Effector CD4-positive, alpha-beta T cell (primary cell): ENCODE measurements at regions not wholly inside any gene's neighbourhood (a gene's known extent, or its start where the extent isn't known, plus 50 kb on each side); places are given as distances from the start of the nearest gene placed in this dataset.
"Not testable (repeated sequence)": the region's sequence is repeated elsewhere in the genome, so short reads cannot be mapped to it uniquely, and the experiment has no call there.

ENCODE experiments used
- DNase-seq: peaks from one replicate; pipeline ENCODE4 v3.0.0-alpha.2; 2020

- no peak for DNase-seq
These were observed 76.3 kb upstream of the IGLL5 start for GRCh38 chr22:22811016-22812009.

GRCh38 chr22:22812031-22812905 is 75.3 kb upstream of the IGLL5 start:
- no peak for DNase-seq

GRCh38 chr22:22813126-22814075 is 74.2 kb upstream of the IGLL5 start:
- DNase-seq: no peak

DNA sequence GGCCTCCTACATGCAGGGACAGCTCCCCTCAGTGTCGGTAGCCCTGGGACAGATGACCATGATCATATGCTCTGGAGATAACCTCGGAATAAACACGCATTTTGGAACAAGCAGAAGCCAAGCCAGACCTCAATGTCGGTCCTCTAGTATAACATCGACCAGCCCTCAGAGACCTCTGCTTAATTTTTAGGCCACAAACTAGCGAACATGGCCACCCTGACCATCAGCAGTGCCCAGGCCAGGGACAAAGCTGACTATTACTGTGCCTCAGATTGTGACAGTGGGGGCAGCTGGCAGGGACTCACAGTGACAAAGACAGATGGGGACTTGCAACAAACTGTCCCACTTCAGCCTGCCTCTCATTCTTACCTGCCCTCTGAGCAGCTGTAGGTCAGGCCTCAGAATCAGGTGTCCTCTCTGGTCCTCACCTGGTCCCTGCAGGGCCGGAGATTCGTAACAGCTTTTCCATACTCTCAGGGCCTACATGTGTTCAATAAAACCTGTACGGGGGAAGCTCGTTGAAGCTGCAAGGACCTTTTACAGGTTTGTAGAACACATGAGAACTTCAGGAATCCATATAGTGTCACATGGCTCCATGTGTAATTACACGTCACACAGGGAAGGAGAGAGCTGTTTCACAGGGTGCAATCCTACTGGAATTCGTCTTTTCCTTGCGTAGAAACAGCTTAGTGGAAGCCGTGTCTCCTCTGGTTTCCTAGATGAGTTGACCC is 72.8 kb upstream of the IGLL5 start:
- DNase-seq: no peak

GRCh38 chr22:22815397-22816170 is 72.0 kb upstream of the IGLL5 start:
- DNase-seq: no peak

DNA sequence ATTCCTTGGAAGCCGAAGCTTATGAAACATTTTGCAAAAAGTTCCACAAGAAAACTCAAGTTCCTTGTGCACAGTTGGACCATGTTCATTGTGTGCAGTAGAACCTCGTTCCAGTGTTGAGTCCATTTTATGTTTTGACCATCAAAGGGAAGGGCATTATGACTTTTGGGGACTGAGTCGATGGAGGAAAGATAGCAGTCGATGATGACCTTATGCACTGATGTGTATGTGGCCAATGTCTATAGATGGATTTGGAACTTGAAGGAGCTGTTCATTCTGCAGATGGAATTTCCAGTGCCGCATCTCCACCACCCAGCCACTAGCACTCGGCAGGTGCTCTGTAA is 71.5 kb upstream of the IGLL5 start:
- no peak for DNase-seq

DNA sequence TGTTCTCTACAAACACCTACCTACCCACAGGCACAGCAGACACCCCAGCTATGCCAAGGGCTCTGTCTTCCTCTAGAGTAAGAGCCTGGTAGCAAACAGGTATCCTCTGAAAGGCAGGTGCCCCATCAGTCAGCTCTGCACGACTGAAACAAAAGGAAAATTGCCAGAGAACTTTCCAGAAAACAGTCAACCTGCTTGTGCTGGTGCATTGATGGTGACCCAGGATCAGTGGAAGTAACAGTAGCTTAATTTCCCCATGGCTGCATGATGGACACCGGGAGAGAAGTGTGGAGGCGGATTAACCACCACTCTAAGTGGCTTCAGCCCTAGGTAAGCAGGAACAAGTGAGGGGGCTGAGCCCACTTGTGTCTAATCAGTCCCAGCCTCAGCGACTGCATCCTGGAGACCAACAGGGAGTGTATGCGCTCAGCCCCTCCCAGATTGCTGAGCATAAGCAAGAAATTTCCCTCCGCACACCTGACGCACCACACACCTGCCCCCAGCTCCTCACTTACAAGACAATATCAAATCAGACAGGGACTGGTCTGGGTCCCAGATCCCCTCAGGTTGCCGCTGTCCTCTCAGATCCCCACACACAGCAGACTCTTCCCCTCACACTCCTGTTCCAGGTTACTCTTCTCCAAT is 70.7 kb upstream of the IGLL5 start:
- no peak for DNase-seq

DNA sequence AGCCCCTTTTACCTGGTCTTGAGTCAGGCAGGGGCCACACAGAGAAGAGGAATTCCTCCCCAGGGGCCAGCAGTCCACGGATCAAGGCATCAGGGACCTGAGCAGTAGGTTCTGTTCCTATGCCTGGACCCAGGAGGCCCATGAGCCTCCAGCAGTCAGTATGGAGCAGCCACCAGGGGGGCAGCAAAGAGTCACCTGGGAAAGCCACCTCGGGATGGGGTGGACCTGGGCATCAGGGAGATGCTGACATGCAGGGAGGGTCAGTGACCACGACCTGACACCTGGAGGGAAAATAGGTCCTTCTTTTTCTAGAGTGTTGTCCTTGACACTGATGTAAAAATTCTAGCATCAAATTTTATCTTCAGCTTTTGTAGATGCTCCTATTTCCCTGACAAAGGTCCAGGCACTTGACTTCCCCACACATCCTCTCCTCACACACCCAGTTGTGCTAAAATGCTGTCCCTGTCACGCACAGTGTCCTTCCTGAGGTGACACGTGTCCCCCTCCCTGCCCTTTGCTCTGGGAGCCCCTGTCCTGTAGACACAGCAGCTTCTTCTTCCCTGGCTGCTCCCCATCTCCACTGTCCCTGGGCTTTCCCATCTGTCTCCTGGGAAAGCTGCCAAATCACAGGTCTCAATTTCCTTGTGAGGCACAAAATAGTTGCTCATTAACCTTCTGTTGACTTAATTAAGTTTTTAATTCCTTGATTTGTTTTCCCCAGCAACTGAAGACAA is 70.0 kb upstream of the IGLL5 start:
- no peak for DNase-seq

- DNase-seq: no peak
These were observed 69.4 kb upstream of the IGLL5 start for GRCh38 chr22:22818202-22818538.

DNA sequence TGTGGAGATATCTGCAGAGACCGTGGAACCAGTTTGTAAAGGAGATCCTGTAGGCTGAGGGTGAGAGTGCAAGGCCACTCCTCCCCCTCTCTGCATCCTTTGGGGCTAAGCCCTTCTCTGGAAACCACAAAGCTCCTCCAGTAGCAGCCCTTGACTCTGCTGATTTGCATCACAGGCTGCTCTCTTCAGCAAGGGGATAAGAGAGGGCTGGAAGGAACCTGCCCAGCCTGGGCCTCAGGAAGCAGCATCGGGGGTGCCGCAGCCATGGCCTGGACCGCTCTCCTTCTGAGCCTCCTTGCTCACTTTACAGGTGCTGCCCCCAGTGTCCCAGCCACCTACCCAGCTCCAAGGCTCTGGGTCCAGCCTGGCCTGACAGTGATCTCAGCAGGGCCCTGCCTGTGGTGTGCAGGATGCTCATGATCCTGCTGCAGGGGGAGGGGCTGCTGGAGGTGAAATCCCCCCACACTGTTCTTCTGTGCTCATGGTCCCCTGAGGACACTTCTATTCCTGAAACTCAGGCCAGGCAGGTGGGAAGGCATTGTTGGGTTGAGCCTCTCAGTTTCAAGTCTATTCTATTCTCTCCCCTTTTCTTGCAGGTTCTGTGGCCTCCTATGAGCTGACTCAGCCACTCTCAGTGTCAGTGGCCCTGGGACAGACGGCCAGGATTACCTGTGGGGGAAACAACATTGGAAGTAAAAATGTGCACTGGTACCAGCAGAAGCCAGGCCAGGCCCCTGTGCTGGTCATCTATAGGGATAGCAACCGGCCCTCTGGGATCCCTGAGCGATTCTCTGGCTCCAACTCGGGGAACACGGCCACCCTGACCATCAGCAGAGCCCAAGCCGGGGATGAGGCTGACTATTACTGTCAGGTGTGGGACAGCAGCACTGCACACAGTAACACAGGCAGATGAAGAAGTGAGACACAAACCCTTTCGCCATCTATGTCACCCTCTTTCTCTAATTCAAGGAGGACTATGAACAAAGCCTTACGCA is 68.5 kb upstream of the IGLL5 start:
- DNase-seq: peak; percentile 11

- DNase-seq: no peak
These were observed 67.5 kb upstream of the IGLL5 start for GRCh38 chr22:22820076-22820475.

GRCh38 chr22:22820626-22821025 is 67.0 kb upstream of the IGLL5 start:
- no peak for DNase-seq

DNA sequence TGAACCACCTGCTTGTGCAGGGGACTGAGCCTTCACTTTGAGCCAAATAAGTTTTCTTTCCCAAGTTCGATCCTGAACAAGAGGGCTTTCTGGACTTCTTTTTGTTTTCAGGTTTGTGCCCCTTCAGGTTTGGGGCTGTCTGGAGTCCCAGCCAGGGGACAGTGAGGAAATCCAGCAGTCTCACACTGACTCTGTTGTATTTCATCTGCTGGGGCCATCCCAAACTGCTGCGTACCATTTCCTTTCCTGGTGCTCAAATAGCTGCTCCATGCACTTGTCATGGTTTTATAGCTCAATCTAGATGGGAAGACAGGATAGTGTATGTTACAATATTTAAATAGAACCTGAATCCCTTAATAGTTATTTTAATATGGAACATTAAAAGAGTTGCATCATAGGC is 66.3 kb upstream of the IGLL5 start:
- no peak for DNase-seq

- DNase-seq: no peak
These were observed 65.5 kb upstream of the IGLL5 start for GRCh38 chr22:22822106-22822505.

DNA sequence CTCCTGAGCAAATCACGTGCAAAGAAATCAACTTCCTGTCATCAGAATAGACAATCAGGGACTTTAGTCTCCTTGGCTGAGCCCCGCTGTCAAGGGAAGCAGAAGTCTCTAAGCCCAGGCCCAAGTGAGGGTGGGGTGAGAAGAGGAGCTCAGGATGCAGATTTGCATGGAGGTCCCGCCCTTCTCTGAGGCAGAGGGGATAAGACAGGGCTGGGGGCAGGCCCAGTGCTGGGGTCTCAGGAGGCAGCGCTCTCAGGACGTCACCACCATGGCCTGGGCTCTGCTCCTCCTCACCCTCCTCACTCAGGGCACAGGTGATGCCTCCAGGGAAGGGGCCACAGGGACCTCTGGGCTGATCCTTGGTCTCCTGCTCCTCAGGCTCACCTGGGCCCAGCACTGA is 65.1 kb upstream of the IGLL5 start:
- not testable (repeated sequence) for DNase-seq

GRCh38 chr22:22823131-22823810 is 64.3 kb upstream of the IGLL5 start:
- DNase-seq: no peak

DNA sequence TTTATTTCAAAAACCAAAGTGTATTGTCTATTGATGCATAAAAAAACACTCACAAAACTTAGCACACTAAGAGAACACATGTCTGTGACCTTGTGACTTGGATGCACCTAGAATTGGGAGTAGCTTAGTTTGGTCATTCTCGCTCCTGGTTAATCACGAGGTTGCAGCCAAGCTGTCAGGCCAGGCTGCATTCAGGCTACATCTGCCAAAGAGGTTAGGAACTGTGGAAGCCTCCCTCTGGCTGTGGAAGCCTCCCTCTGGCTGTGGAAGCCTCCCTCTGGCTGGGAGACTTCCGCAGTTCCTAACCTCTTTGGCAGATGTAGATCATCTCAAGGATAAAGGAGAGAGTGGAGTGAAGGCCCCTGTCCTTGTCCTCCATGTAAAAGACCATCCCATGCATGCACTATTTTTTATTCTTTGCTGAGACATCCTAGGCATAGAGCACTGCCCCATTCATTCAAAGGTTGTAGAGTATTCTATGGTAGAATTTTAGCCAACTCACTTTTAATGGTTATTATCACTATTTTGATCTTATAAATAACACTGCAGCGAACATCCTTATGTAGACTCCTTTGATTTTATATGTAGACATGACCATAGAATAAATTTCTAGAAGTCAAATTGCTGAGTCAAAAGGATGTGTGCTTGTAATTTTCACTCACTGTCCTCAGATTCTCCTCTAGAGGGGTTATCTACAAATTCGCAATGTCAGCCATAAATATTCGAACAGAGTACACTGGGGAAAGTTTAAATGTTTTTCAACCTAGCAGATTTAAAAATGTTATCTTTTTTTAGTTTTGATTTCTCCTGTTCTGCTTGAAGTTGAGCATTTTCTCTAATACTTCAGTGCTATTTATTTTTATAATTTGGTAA is 63.0 kb upstream of the IGLL5 start:
- no peak for DNase-seq
